GM12891 (cell line): ENCODE measurements at regions not wholly inside any gene's neighbourhood (a gene's known extent, or its start where the extent isn't known, plus 50 kb on each side); places are given as distances from the start of the nearest gene placed in this dataset.
"Not testable (repeated sequence)": the region's sequence is repeated elsewhere in the genome, so short reads cannot be mapped to it uniquely, and the experiment has no call there.

Experiments
- PAX5 ChIP-seq: IDR thresholded peaks from 2 replicates; pipeline ENCODE4 v1.6.1; 2011; ENCODE audit warnings: low read length, moderate library complexity, mild to moderate bottlenecking; ENCODE audit not compliant: insufficient read depth, severe bottlenecking
- POLR2A ChIP-seq: IDR thresholded peaks from 2 replicates; pipeline ENCODE4 v1.6.1; 2011; ENCODE audit warnings: low read depth, low read length, control low read depth
- POLR2AphosphoS5 ChIP-seq: IDR thresholded peaks from 2 replicates; pipeline ENCODE4 v1.6.1; 2011; ENCODE audit warnings: low read depth, low read length, control low read depth

DNA sequence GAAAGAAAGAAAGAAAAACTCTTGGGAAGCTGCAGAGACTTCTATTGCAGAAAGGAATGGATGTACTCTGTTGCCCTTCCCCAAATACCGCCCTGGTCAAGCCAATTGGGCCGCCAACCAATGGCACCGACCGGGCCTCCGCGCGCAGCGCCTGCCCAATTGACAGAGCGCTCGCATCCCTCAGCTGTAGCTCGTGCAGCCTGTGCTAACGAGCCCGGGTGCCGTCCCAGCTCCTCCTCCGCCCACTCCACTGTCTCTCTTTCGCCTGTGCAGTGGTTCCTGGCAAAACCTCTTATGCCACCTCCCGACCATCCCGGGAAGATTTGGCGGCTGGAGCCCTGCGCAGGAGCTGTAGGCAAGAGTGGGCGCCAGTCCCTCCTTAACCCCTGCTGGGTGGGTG lies 304.2 kb upstream of the DPP6 start:
- TF ChIP-seq POLR2A, POLR2AphosphoS5, PAX5: not testable (repeated sequence)
